NCI-H2107 treated with DMSO at 0.1 percent for 48 hours (cell line): ENCODE measurements at regions not wholly inside any gene's neighbourhood (a gene's known extent, or its start where the extent isn't known, plus 50 kb on each side); places are given as distances from the start of the nearest gene placed in this dataset.

Experiments used
- DNase-seq: peaks from one replicate; lab custom pipeline; 2025; ENCODE audit not compliant: unreplicated experiment; lab: John Stamatoyannopoulos, UW

DNA sequence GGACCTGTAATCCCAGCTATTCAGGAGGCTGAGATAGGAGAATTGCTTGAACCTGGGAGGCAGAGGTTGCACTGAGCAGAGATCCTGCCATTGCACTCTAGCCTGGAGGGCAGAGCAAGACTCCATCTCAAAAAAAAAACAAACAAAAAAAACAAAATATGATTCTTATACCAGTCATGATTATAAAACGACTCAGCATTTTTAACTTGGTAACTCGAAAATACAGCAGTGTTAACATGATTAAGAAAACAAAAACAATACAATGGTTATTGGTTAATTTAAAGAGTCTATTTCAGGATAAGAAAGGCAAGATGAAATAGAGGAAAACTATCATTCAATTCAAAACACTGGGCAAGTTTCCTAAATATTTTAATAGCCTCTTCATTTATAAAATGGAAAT, 865.3 kb downstream of the PCDH7 start:
- DNase-seq, result no peak

DNA sequence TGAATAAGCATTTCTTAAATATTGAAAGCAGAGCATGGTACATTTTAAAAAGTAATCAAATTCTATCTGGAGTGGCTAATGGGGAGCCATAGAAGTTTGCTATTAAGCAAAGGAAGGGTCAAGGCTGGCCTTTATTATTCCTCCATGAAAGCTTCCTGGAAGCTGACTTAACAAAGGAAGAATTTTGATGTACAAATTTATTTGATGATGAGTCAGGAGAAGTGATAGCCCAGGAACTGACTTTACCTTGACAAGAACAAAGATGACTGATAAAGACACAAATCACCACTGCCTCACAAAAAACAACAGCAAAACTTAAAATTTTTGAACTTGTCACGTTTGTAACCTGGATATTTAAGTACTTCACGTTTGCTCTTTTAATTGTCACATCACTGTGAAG, 872.1 kb downstream of the PCDH7 start:
- DNase-seq, result no peak

DNA sequence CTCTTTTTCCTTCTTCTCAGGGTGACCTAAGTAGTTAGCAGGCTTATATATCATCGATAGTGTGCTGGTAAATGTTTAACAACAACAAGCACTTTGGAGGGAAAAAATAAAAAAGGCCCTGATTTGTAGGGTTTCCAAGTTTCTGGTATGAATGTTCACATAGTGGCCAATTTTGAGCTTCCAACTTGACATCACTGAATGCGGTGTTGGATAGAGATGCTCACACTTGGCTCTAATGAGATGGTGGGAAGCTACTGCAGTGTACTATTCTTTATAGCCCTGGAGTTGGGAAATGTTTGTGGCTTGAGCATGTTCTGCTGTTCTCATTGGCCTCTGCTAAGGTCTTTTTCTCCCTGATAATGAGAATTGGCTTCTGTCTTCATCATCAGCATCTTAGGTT, 875.3 kb downstream of the PCDH7 start:
- no peak for DNase-seq

DNA sequence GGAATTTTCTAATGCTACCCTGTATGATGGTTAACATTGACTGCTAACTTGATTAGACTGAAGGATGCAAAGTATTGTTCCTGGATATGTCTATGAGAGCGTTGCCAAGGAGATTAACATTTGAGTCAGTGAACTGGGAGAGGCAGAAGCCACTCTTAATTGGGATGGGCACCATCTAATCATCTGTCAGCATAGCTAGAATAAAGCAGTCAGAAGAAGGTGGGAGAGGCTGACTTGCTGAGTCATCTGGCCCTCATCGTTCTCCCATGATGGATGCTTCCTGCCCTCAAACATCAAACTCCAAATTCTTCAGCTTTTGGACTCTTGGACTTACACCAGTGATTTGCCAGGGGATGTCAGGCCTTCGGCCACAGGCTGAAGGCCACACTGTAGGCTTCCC, 878.5 kb downstream of the PCDH7 start:
- no peak for DNase-seq

DNA sequence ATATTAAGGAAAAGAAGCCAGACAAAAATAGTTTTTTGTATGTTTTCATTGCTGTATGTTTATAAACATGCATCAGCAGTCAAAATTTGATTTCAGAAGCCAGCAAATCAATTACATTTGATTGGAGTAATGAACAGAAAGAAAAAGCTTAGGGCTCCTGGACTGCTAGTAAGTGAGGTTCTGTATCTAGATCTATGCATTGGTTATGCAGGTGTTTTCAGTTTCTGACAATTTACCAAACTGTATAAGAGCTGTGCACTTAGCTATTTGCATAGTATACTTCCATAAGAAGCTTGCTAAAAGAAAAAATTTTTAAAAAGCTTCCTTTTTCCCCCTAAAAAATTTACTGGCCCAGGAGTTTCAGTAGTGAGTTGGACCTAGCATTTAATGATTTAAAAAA, 881.6 kb downstream of the PCDH7 start:
- DNase-seq, result no peak

DNA sequence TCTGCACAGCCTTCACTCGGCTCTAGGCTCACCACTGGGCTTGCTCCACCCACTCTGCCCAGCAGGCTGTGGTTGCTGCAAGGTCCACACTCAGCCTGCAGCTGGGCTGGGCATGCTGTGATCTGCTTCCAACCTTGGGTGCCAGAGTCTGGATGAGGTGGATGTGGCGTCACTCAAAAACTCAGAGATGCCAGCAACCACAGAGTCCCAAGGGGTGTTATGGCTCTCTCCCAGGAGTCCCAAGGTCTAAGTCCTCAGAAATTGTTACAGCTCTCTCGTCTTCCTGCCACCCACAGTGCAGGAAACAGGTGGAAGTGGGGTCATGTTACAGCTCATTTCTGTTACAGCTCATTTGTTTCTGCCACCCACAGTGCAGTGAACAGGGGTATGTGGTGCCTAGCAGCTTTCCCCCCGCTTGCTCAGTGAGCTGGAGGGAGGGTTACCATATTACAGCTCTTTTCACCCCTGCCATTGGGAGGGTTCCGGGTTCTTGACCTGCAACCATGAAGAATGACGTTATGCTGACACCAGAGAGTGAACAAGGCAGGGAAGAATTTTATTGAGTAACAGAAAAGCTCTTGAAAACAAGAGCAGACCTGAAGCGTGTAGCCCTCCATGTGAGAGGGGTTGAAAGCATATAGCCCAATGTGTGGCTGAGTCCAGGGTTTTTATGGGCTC, 893.9 kb downstream of the PCDH7 start:
- peak; percentile 74 for DNase-seq

DNA sequence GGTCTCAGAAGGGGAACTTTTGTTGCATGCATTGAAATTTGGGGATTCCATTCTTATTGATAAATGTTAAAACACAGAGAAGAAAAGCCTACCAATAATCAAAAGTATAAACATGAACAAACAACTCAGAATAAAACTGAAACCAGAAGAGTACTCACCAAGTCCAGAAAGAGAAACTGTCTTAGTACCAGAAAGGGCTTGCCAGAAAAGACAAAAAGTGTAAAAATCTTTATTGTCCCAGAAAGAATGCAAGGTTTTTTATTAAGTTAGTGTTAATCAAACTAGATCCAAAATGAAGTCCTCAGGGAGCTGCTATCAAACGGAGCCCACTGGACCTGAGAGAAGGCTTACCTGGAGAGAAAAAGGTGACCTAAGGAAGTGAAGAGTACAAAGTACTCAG, 897.5 kb downstream of the PCDH7 start:
- no peak for DNase-seq

DNA sequence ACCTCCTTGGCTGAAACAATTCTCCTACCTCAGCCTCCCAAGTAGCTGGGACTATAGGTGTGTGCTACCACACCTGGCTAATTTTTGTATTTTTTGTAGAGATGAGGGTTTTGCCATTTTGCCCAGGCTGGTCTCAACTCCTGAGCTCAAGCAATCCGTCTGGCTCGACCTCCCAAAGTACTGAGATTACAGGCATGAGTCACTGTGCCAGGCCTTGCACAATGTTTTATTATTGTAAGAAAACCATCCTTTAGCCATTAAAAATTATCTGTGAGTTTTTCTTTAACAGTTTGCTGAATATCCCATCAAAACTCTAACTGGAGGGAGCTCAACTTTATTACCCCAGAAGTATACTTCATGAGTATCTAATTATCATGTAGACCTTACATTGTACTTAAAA, 900.3 kb downstream of the PCDH7 start:
- no peak for DNase-seq

DNA sequence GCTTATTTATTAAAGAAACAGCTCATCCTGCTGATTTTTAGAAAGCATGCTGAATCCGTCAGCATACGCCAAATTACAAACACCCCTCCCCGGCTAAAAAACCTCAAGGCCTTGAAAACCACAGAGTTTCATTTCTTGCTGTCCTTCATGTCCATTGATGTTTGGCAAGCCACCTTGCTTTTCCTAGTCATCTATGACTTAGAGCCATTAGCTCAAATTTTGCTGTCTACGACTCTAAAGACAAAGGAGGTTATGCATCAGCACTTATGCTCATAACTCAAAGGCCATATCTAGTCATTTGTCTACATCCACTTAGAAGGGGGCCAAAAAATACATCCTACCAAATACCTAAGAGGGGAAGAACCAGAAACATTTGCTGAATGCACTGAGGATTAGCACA, 925.1 kb downstream of the PCDH7 start:
- no peak for DNase-seq

DNA sequence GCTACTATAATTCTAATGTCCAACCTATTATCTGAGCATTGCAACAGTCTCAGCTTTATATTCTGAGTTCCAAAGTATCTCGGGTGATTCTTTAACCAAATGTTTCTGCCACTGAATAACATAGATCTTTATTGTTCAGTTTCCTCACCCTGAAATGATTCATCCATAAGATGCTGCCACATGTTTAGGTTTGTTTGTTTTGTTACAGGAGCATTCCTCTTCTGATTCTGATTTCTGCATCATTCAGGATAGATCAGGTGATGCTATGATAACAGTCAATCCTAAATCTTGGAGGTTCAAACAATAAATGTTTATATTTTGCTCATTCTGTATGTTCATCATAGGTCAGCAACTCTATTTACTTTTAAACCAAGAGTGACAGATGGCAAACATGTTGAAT, 927.6 kb downstream of the PCDH7 start:
- DNase-seq, result no peak

DNA sequence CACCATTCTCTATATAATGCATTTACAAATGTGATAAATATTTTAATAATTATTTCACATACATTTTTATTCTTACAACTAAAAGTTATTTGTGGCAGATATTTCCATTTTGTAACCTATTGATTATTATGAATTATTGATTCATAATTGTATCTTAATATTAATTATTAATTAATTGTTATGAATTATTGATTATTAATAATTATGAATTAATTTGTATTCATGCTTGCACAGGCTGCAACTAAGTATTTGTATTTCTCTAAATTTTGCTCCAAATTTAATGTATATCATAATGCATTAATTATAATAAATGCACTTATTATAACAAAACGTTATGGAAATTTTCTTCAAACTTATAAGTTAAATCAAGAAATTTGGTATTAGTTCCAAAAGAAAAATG, 929.7 kb downstream of the PCDH7 start:
- no peak for DNase-seq

DNA sequence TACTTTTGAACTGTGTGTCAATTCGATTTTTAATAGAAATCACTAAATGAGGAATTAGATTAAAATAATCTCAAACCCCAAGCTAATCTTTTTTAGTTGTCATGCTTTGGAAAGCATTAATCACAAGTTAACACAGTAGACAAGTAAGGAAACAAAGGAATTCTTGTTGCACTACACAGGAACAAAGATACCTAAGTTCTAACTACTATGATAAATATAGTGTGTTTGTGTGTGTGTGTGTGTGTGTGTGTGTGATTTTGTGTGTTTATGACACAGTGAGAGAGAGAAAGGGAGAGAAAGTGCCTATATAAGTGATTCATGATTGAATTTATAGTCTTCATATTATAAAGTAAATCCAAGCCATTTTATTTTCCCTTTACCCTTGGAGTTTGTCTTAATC, 931.4 kb downstream of the PCDH7 start:
- DNase-seq, result no peak

DNA sequence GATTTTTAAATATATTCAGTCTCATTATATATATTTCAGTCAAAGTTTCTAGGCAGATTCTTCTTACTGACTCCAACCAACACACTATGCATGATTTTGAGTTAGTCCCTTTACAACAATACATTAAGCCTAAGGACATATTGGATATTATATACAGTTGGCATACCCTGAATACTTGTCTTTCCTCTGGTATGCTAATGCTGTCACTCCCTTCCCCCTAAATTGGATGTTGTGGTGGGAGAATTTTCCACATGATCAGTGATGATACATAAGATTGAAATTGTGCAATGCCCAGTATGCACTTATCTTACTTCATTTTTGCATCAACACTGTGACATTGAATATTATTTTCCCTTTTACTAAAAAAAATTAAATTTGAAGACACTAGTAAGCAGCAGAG, 935.2 kb downstream of the PCDH7 start:
- DNase-seq, result no peak

DNA sequence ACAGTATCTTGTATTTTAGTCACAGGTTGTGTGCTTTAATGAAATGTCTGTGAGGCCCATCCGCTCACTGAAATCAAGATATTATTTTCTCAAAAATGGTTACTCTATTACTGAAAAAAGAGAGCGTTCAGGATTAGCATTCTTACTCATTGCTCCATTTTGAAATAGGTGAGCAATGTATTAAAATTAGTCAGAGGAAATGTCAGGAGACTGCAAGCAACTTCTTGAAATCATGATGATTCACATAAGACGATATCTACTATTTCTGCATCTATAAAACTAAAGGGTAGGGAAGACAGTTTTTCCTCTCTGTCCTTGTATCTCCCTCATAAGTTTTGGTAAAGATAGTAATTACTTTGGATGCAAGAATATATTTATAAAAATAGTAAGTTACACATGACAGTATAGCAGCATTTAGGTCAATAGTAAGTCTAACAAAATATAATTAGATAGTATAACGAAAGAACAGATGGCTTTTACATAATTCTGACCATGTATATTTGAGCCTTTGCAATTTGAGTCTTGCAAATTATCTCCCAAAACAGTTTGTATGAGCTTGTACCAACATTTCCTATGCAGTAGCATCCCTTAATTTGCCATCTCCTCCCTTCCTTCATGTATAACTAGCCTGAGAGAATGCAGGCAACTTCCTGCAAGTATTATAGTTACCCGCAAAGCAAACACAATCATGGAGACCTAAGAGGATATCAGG, 937.8 kb downstream of the PCDH7 start:
- no peak for DNase-seq

DNA sequence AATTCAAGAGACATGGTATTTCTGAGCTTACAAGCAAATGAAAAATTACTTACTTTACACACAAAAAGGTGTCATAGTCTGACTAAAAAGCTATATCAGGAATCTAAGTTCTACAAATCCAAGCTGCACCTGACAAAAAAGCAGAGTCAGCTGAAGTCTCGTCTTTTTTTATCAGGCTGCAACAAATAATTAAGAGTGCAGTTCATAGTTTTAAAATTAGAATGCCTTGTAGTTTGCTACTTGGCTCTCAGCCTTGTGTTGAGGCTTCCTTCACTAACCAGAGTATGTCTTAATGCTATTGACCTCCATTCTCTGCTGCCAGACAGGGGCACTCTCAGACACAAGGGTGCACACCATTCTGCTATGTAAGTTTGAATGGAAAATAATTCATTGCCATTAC, 940.7 kb downstream of the PCDH7 start:
- DNase-seq, result no peak

DNA sequence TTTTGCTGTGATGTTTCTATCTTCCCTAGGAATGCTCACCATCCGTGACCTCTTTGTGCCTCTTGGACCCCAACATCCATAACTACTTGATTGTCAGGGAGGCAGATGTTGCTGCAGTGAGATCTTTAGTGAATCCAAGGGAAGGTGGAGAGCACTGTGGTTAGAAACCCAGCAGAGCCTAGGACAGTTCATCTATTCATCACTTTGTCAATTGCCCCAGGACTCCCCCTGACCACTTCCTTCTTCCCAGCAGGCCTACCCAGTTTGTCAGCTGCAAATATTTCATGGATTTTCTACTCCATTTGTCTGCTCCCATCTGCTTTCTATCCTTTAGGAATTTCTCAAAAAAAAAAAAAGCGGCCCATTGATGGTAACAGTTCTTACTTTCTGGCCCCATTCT, 942.8 kb downstream of the PCDH7 start:
- no peak for DNase-seq

DNA sequence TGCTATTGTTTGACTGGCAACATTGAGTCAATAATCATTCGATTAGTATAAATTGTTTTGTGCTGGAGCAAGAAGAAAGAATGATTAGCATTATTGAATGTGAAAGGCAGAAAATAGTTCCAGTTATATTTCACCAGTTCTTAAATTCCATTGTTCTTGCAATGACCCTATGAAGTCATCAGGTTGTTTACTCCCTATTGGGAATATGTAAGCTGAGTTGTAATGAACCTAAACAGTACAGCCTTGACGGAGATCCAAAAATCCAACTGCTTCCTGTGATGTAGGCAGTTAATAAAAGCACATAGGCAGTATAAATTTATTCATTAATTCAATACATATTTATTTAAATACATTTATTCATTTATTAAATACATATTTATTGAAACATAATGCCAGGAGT, 947.5 kb downstream of the PCDH7 start:
- no peak for DNase-seq

DNA sequence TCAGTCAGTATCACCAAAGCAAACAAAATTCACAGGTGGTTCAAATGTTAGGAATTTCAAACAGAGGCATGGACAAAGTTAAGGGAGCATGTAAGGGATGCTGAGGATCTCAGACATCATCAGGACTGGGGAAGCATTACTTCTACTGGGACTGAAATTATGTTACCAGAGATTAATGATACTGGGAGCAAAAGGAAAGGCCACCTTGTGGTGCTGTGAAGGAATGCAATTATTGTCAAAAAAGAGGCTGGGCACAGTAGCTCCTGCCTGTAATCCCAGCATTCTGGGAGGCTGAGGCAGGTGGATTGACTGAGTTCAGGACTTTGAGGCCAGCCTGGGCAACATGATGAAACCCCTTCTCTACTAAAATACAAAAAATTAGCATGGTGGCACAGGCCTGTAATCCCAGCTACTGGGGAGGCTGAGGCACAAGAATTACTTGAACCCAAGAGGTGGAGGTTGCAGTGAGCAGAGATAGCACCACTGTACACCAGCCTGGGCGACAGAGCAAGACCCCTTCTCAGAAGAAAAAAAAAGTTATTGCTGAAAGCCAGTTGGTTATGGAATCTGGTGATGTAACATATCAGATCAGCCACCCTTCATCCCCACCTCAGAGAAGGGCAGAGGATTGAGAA, 954.3 kb downstream of the PCDH7 start:
- no peak for DNase-seq

DNA sequence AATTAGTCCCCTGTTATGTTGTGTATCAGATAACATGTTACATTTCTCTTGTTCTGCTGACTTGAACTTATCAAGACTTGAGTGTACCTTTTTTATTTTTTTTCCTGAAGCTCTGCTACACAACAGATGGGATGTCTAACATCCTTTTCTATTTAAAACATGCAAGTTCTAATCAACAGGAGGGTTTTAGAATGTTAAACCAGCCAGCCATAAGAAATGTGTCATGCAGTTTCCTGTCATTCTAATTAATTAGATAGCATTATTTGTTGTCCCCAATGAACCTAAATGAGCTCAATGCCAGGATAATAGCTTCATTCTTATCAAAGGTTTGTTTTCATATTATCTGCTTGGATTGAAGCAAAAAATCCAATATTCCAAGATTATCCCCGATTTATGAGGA, 958.2 kb downstream of the PCDH7 start:
- DNase-seq, result no peak

DNA sequence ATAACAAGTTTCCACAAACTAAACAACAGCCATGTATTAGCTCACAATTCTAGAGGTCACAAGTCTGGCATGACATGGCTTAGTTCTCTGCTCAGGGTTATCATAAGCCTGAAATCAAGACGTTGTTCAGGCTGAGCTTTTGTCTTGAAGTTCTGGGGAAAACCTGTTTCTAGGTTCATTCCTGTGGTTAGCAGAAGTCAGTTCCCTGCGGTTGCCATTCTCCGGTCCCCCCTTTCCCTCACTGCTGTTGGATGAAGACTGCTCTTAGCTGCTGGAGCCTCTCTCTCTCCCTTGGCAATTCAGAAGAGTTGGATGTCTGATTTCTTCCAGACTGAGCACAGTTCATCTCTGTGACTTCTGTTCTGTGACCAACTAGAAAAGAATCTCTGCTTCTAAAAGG, 962.6 kb downstream of the PCDH7 start:
- no peak for DNase-seq

DNA sequence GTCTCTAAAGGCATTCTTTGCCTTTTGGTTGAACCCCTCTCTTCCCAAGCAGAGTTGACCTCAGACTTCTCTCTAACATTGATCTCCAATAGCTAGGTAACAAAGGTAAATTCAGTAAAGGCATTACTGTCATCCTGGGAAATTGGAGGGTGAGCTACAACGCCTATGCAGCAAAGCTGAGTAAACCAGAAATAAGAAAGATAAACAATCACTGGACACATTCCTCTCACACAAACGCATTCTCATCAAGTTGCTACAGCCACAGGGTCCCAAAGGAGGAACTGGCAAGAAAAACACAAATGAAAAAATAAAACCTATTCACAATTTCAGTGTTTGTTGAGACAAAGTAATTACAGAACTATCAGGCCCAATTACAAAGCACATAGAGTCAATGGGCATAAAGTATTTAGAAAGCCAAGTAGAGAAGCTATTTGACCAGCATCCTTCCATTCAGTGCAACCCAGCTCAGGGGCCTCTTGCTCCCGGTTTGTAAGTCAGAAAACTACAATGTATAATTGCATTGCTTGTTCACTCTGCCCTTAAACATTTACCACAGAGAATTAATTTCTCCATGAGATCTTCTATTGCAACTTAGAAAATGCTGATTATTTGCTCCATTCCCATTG, 967.7 kb downstream of the PCDH7 start:
- no peak for DNase-seq

DNA sequence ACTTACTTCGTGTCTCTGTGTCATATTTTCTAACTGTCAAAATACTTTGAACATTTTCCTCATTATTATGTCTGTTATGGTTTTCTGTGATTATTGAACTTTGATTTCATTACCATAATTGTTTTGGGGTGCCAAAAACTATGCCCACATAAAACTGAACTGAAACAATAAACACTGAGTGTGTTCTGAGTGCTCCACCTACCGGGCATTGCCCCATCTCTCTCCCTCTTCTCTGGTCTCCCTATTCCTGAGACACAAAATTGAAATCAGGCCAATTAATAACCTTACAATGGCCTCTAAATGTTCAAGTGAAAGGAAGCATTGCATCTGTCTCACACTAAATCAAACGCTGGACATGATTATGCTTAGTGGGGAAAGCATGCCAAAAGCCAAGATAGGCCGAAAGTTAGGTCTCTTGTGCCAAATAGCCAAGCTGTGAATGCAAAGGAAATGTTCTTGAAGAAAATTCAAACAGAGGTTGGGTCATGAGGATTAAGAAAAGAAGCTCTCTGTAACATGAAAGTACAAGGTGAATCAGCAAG, 972.3 kb downstream of the PCDH7 start:
- DNase-seq, result no peak
